ENCODE measurements at regions not wholly inside any gene's neighbourhood (a gene's known extent, or its start where the extent isn't known, plus 50 kb on each side); places are given as distances from the start of the nearest gene placed in this dataset.

DNA sequence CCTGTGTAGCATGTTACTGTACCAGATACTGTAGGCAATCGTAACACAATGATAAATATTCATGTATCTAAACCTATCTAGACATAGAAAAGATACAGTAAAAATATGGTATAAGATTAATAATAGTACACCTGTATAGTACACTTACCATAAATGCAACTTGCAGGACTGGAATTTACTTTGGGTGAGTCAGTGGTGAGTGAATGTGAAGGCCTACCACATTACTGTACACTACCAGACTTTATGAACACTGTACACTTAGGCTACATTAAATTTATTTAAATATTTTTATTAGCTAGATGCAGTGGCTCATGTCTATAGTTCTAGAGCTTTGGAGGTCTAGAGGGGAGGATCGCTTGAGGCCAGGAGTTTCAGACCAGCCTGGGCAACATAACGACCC is 186.6 kb upstream of the ROPN1 start:
- no peak for DNase-seq (ENCODE audit: low spot score)

GRCh38 chr3:124200407-124200806 is 208.5 kb upstream of the ROPN1 start:
- no peak for DNase-seq (ENCODE audit: low spot score)

DNA sequence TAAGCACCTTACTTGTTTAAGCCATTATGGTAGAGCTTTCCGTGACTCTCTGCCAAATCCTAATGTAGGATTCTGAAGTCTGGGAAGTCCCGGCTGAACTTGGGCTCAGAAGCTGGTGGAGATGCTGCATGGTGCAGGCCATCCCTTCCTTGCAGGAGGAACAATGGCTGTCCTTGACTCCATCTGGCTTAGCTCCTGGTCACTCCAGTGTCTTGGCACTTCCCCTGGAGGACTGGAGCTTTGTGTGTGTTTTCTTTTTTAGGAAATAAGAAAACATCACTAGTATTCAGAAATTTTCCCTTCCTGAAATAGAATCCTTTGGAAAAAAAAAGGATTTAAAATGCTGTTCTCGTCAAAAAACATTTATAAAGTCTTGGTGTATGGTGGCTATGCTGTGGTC is 209.3 kb upstream of the ROPN1 start:
- DNase-seq (ENCODE audit: low spot score) = no peak

GRCh38 chr3:124201786-124202185 is 209.9 kb upstream of the ROPN1 start:
- DNase-seq (ENCODE audit: low spot score) = no peak

DNA sequence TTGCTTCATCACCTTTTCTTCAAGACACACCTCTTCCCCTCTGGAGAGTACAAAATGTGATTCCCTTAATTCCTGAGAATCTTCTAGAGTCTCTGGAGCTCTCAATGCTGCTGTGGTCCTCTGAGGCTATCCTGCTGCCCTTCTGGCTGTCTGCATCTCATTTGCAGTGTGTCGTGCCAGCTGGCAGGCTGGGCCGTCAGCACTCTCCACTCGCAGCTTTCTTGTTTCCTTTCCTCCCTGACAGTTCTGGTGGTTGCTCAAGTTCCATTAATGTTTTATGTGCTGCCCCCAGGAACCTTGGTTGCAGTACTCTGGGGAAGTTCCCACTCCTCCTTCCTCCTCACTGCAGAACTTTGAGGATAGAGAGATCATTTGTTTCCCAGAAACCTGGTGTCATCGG is 210.8 kb upstream of the ROPN1 start:
- no peak for DNase-seq (ENCODE audit: low spot score)

DNA sequence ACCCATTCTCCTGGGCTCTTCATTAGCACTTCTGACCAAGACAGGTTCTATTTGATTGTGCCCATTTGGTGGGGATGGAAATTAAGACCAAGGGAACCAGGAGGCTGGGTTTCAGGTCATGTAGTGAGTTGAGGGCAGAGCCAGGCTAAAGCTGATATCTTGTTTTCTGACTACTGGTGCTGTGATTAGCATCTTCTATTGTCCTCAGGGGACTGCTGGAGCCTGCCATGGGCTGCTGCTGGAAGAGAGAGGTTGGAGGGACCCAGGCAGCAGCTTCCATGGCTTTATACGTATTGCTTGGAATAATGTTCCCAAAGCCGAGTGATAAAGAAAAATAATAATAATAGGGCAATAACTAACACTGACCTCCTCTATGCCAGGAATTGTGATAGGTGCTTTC is 211.4 kb upstream of the ROPN1 start:
- no peak for DNase-seq (ENCODE audit: low spot score)

GRCh38 chr3:124206225-124207055 is 214.5 kb upstream of the ROPN1 start:
- DNase-seq (ENCODE audit: low spot score) = no peak

GRCh38 chr3:124207077-124207476 is 215.2 kb upstream of the ROPN1 start:
- no peak for DNase-seq (ENCODE audit: low spot score)

GRCh38 chr3:124207873-124208485 is 216.1 kb upstream of the ROPN1 start:
- DNase-seq (ENCODE audit: low spot score) = no peak

GRCh38 chr3:124209426-124209825 is 217.5 kb upstream of the ROPN1 start:
- DNase-seq (ENCODE audit: low spot score) = no peak

GRCh38 chr3:124210899-124211298 is 219.0 kb upstream of the ROPN1 start:
- no peak for DNase-seq (ENCODE audit: low spot score)

DNA sequence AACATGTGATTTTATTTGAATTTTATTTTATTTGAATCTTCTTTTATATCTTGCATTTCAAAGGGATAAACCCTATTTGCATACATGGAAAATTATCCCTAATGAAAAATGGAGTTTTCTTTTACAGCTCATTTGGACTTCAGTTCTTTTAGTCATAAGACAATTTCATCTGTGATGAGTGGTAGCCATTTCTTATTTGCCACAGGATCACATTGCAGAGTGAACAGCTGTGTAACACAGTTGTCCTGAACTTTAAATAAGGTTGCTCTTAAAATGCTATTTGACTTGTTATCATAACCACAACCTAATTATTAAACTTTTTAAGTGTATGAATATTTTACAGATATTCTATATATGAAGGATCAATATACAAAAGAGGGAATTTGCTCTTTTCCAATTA is 221.7 kb upstream of the ROPN1 start:
- no peak for DNase-seq (ENCODE audit: low spot score)

DNA sequence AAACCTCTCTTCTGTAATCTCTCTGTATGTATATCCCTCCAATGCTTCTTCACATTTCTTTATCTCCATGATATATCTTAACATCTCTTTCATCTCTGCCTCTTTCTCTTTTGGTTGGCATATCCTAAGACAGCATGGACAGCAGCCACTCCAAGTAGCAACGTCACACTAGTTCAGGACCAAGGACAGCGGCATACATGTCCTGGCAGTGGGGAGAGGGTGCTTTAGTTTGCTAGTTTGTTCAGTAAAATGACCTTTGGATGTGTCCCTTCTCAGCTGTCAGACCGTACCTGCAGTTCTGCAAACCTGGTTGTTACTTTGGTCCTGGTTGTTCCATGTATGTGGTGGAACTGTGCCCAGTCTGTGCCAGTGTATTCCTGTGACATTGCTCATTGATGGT is 225.6 kb upstream of the ROPN1 start:
- no peak for DNase-seq (ENCODE audit: low spot score)

- no peak for DNase-seq (ENCODE audit: low spot score)
Measured at GRCh38 chr3:124221422-124221821, 229.5 kb upstream of the ROPN1 start.

DNA sequence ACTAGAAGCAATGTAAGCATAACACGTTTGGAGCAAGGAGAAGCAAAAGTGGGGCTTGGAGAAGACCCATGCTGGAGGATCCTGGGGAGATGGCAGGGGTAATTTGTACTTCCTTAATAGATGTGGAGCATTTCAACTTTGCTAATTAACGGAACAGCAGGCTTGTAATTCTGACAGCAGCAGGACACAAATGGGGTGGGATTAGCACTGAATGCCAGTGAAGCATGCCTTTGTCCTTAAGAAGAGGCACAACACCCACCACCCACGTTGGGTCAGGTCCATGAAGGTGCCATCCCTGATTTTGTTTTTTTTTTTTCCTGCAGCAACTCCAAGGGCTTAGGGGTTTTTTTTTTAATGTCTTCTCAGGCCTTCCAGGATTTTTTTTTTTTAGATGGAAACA is 231.9 kb upstream of the ROPN1 start:
- no peak for DNase-seq (ENCODE audit: low spot score)

GRCh38 chr3:124227150-124227630 is 235.3 kb upstream of the ROPN1 start:
- no peak for DNase-seq (ENCODE audit: low spot score)

DNA sequence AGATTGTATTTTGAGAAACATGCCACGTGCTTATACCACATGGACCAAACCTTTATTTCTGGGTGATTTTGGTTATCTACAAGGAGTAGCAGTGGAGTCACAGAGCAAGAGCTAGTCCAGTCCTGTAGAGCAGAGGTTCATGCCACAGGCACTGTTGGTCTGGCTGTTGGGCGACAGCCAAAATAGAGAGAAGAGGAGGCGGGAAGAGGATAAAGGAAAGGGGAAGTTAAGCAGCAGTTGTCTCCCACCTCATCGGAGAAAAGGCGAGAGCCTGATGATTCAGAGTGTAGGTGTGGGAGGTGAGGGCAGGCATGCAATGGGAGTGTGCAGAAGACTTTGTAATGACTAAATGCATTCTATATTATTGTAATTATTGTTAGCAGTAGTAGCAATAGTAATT is 237.5 kb upstream of the ROPN1 start:
- no peak for DNase-seq (ENCODE audit: low spot score)

DNA sequence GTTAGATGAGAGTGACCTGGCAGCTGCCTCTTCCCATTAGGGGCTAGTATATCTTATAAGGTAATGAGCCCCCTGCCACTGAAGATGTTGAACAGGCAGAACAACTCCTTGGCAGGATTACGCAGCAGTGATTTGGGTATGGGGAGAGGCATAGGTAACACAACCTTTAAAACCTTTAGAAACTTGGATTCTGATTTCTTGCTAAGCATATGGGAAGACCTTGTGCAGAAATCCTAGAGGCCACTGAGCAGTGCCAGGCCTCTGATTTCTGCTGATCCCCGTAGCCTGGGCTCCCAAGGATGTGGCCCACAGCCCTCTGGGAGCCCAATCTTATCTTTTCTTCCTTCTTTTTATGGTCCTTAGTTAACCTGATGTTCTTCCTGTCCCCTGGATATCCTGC is 237.9 kb upstream of the ROPN1 start:
- DNase-seq (ENCODE audit: low spot score) = no peak

DNA sequence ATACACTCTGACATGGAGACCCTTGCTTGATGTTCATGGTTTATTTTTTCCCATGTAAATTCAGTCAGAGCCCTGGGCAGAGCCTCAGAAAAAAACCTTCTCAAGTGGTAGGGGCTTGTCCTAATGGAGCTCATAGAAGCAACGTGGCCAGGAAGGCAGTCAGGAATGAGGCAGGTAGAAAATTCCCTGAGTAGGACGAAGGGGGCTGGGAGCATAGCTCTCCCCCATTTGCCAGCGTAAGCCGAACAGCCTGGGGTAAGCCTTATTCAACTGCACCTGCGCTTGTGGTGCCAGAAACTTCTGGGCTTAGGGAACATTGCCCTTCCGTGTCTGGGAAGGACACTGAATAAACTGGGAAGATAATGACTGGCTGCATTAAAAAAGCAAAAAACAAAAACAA is 238.5 kb upstream of the ROPN1 start:
- DNase-seq (ENCODE audit: low spot score) = no peak

DNA sequence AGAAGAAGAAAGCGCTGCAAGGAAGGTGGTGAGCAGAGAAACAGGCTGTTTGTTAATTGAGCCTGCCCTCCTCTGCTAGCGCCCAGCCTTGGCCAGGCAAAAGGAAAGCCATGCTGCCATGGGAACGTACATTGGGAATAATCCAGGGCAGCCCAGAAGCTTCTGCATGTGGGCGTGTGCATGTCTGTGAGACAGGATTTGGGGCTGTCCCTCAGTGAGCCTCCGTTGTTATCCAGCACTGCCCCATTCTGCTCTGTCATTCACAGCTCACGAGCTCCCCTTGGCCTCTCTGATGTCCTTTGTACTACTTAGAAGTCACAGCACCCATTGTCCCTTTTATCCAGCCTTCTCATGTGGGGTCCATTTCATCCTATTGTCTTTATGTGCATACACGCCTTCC is 239.1 kb upstream of the ROPN1 start:
- no peak for DNase-seq (ENCODE audit: low spot score)

DNA sequence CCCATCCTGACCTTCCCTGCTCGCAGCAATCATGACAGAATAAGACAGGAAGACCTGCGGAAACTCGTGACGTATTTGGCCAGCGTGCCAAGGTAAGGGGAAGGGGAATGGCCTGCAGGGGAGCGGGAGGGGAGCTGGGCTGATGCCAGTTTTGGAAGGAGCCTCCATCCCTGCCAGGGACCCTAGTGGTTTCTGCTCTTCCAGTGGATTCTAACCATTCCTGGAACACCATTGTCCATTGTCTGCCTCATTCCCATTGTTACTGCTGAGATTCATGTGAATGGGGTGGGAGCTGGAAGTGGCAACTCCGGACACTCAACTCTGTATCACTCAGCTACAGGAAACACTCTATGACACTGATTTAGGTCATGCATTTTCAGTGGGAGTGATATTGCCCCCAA is 242.9 kb upstream of the ROPN1 start:
- DNase-seq (ENCODE audit: low spot score) = no peak

GRCh38 chr3:124235446-124235845 is 243.5 kb upstream of the ROPN1 start:
- DNase-seq (ENCODE audit: low spot score) = no peak

- no peak for DNase-seq (ENCODE audit: low spot score)
Measured at GRCh38 chr3:124243177-124243859, 251.4 kb upstream of the ROPN1 start.
